ENCODE measurements at regions not wholly inside any gene's neighbourhood (a gene's known extent, or its start where the extent isn't known, plus 50 kb on each side); places are given as distances from the start of the nearest gene placed in this dataset.

DNA sequence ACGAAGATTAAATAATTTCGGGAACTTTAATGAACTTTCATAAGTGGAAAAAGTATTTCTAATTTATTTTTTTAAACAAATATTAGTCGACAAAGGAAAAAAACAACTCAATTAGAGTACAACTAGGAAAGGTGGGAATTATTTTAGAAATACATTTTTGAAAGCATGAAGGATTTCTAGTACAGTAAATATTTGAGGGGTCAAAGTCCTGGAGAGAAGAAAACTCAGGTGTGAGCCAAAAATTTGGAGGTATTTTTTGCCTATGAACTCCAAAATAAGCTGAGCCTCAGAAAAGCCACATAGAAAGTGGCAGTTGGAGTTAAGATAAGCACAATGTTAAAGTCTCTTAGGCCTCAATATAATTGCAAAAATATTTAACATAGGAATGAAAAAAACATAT is 2017.3 kb downstream of the C4orf33 start:
- TF ChIP-seq, protein P1, sequence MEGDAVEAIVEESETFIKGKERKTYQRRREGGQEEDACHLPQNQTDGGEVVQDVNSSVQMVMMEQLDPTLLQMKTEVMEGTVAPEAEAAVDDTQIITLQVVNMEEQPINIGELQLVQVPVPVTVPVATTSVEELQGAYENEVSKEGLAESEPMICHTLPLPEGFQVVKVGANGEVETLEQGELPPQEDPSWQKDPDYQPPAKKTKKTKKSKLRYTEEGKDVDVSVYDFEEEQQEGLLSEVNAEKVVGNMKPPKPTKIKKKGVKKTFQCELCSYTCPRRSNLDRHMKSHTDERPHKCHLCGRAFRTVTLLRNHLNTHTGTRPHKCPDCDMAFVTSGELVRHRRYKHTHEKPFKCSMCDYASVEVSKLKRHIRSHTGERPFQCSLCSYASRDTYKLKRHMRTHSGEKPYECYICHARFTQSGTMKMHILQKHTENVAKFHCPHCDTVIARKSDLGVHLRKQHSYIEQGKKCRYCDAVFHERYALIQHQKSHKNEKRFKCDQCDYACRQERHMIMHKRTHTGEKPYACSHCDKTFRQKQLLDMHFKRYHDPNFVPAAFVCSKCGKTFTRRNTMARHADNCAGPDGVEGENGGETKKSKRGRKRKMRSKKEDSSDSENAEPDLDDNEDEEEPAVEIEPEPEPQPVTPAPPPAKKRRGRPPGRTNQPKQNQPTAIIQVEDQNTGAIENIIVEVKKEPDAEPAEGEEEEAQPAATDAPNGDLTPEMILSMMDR (IDR thresholded peaks at IDR 0.05), result no peak
- no peak for TF ChIP-seq POLR2A (IDR thresholded peaks at IDR 0.05)
